ENCODE measurements at regions not wholly inside any gene's neighbourhood (a gene's known extent, or its start where the extent isn't known, plus 50 kb on each side); places are given as distances from the start of the nearest gene placed in this dataset.
A peak's percentile ranks its signal among the peaks of the same experiment; 100 is the strongest.

DNA sequence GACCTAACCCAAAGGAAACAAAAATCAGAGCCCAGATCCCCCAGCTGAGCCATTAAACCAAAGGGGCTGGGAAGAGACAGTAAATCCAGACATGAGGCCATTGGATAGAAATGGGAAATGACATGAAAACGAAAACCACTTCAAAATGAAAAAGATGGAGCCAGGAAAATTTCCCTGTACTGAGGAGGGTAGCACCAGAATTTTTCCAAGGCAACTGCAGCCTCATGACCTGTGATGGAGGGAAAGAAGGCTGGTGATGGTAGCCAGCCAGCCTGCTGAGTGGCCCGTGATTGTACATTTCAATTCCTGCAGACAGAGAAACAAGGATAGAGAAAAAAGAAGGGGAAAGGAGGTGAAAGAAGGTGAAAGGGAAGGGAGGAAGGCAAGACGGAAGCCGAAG, 268.4 kb upstream of the PLET1 start:
- Mint-ChIP-seq H3K9me3 (no peaks in the 10 kb centered on the region), H3K4me3 (no peak overlapping the region), H3K4me1 (peaks cover 1 to 25% (median 17%) of the 10 kb centered on the region in 4 donors), H3K36me3 (no peaks in the 10 kb centered on the region), H3K27ac (peak overlapping the region in 1 of 7 donors; percentile 43), H3K27me3 (peaks cover 0 to 10% of the 10 kb centered on the region in 2 donors)
- no peak for DNase-seq
- Histone ChIP-seq H3K4me3 (ENCODE audit: low read length in 2 of 2) (no peak overlapping the region), H3K27me3 (ENCODE audit: insufficient read depth, low read length) (no peaks in the 10 kb centered on the region), H3K4me1 (ENCODE audit: insufficient read depth, low read length) (no peaks in the 10 kb centered on the region), H3K9me3 (ENCODE audit: control insufficient read depth in 1 of 2, low read length in 2 of 2) (no peaks in the 10 kb centered on the region), H3K27ac (ENCODE audit: low read depth, low read length) (no peak overlapping the region), H3K36me3 (ENCODE audit: insufficient read depth, low read length) (no peaks in the 10 kb centered on the region)
- ChIA-PET CTCF (ENCODE audit: partially characterized antibody) (interaction anchor here (1.5 kb wide), 1 partner anchor 27 kb away, joined by 3 read pairs; no protein-coding TSS in a partner anchor), POLR2A (ENCODE audit: partially characterized antibody) (no interaction called here)
- intact Hi-C loops (cut with micrococcal nuclease) = no loop called here

DNA sequence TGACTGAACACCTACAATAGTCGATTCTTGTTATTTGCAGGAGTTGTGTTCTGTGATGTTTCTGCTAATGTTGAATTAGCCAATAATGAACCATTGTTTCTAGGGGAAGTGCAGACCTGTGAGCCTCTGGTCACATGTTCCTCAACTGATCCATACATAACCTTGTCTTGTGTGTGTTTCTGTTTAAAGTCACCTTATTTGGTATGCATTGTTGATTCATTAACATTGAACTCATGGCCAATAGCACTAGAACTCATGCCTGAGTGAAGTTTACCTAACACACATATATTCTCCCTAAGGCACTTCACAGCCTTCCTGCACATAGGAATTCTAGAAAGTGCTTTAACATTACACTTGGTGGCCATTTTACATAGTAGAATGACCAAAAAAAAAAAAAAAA, 271.8 kb upstream of the PLET1 start:
- ChIA-PET POLR2A (ENCODE audit: partially characterized antibody) (no interaction called here), CTCF (ENCODE audit: partially characterized antibody) (interaction anchor here (1.0 kb wide), 1 partner anchor 22 kb away, joined by 3 read pairs; no protein-coding TSS in a partner anchor)
- Mint-ChIP-seq H3K36me3 (no peaks in the 10 kb centered on the region), H3K4me3 (no peak overlapping the region), H3K9me3 (peaks cover 0 to 5% (median 0%) of the 10 kb centered on the region in 8 donors), H3K27ac (no peak overlapping the region), H3K27me3 (peaks cover 6 to 9% of the 10 kb centered on the region in 2 donors), H3K4me1 (peaks cover 0 to 2% (median 0%) of the 10 kb centered on the region in 4 donors)
- no peaks in the 10 kb centered on the region for H3K36me3 ChIP-seq (ENCODE audit: insufficient read depth, low read length)
- no peak for DNase-seq
- H3K4me3 ChIP-seq (ENCODE audit: low read length in 2 of 2) = no peak overlapping the region
- no peaks in the 10 kb centered on the region for H3K9me3 ChIP-seq (ENCODE audit: control insufficient read depth in 1 of 2, low read length in 2 of 2)
- no peak overlapping the region for H3K27ac ChIP-seq (ENCODE audit: low read depth, low read length)
- H3K4me1 ChIP-seq (ENCODE audit: insufficient read depth, low read length) = no peaks in the 10 kb centered on the region
- no peaks in the 10 kb centered on the region for H3K27me3 ChIP-seq (ENCODE audit: insufficient read depth, low read length)
- intact Hi-C loops (cut with micrococcal nuclease) = no loop called here

DNA sequence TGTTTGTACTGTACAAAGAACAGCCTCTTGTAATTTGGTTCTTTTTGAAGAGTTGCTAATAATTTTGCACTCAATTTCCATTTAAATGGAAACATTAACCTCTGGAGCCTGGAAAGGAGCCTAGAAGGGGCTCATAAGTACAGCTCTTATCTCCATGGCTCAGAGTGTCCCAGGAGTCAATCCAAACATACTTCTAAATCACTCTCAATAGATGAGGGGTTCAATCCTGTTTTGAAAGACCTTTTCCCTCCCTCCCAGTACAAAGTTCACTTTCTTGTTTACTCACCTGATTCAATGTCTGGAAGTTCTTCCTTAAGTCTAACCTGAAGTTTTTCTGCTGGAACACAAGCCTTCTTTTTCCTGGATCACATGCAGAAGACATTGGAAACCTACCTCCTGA, 273.0 kb upstream of the PLET1 start:
- H3K4me1 Mint-ChIP-seq = peaks cover 1 to 8% (median 6%) of the 10 kb centered on the region in 4 donors
- Histone ChIP-seq H3K9me3 (ENCODE audit: control insufficient read depth in 1 of 2, low read length in 2 of 2) (no peaks in the 10 kb centered on the region), H3K4me3 (ENCODE audit: low read length in 2 of 2) (no peak overlapping the region), H3K36me3 (ENCODE audit: insufficient read depth, low read length) (no peaks in the 10 kb centered on the region), H3K4me1 (ENCODE audit: insufficient read depth, low read length) (no peaks in the 10 kb centered on the region), H3K27ac (ENCODE audit: low read depth, low read length) (no peak overlapping the region), H3K27me3 (ENCODE audit: insufficient read depth, low read length) (no peaks in the 10 kb centered on the region)
- peaks cover 0 to 5% (median 0%) of the 10 kb centered on the region in 8 donors for H3K9me3 Mint-ChIP-seq
- intact Hi-C loops (cut with micrococcal nuclease) = no loop called here
- no peak overlapping the region for H3K27ac Mint-ChIP-seq
- CTCF ChIA-PET (ENCODE audit: partially characterized antibody) = no interaction called here
- no peak for DNase-seq
- peaks cover 6 to 12% of the 10 kb centered on the region in 2 donors for H3K27me3 Mint-ChIP-seq
- H3K36me3 Mint-ChIP-seq = no peaks in the 10 kb centered on the region
- POLR2A ChIA-PET (ENCODE audit: partially characterized antibody) = no interaction called here
- H3K4me3 Mint-ChIP-seq = no peak overlapping the region

DNA sequence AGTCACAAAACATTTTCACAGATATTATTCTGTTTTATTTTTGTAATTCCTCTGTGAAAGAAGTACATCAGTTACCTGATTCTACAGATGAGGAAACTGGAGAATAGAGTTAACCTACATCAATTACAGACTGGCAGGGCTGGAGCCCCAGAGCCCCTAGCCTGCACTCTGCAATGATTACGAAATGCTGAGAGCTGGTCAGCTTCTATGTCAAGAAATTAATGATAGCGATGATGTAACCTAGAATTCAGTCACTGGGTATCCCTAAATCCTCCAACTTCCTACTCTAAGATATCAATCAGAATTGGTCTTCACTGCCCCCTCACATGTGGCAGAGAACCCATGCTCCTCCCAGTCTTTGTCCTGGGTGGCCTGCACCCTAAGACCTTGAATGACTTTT, 273.5 kb upstream of the PLET1 start:
- Histone ChIP-seq H3K36me3 (ENCODE audit: insufficient read depth, low read length) (no peaks in the 10 kb centered on the region), H3K27ac (ENCODE audit: low read depth, low read length) (no peak overlapping the region), H3K27me3 (ENCODE audit: insufficient read depth, low read length) (no peaks in the 10 kb centered on the region), H3K4me3 (ENCODE audit: low read length in 2 of 2) (no peak overlapping the region), H3K9me3 (ENCODE audit: control insufficient read depth in 1 of 2, low read length in 2 of 2) (no peaks in the 10 kb centered on the region), H3K4me1 (ENCODE audit: insufficient read depth, low read length) (no peaks in the 10 kb centered on the region)
- peaks cover 1 to 12% (median 9%) of the 10 kb centered on the region in 4 donors for H3K4me1 Mint-ChIP-seq
- H3K36me3 Mint-ChIP-seq = no peaks in the 10 kb centered on the region
- no peak overlapping the region for H3K4me3 Mint-ChIP-seq
- CTCF ChIA-PET (ENCODE audit: partially characterized antibody) = no interaction called here
- H3K27ac Mint-ChIP-seq = no peak overlapping the region
- POLR2A ChIA-PET (ENCODE audit: partially characterized antibody) = no interaction called here
- intact Hi-C loops (cut with micrococcal nuclease) = no loop called here
- H3K9me3 Mint-ChIP-seq = peaks cover 0 to 5% (median 0%) of the 10 kb centered on the region in 8 donors
- no peak for DNase-seq
- H3K27me3 Mint-ChIP-seq = peaks cover 6 to 14% of the 10 kb centered on the region in 2 donors

DNA sequence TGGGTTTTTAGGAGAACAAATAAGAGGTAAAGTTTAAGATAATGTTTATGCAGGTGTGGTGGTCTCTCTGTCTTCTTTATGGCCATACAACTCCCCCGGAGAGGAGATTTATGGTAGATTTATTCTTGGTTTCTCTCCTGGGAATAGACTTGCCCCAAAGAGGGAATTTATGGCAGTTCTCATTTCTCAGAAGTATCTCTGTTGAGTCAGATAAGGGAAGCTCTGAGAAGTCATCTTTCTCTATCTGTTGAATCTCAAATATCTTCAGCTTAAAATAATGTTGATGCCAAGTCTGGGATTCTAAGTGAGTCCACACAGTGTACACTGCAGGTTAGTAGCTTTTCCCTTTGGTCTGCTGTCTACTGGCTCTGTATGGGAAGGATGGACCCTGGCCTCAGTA, 276.4 kb upstream of the PLET1 start:
- ChIA-PET POLR2A (ENCODE audit: partially characterized antibody) (no interaction called here), CTCF (ENCODE audit: partially characterized antibody) (interaction anchor here (1.7 kb wide), 1 partner anchor 18 kb away, joined by 6 read pairs; no protein-coding TSS in a partner anchor)
- intact Hi-C loops (cut with micrococcal nuclease) = no loop called here
- Mint-ChIP-seq H3K4me3 (no peak overlapping the region), H3K36me3 (no peaks in the 10 kb centered on the region), H3K9me3 (peaks cover 0 to 5% (median 0%) of the 10 kb centered on the region in 8 donors), H3K27me3 (peaks cover 6 to 14% of the 10 kb centered on the region in 2 donors), H3K27ac (no peak overlapping the region), H3K4me1 (peaks cover 17 to 38% (median 32%) of the 10 kb centered on the region in 4 donors)
- Histone ChIP-seq H3K9me3 (ENCODE audit: control insufficient read depth in 1 of 2, low read length in 2 of 2) (no peaks in the 10 kb centered on the region), H3K27me3 (ENCODE audit: insufficient read depth, low read length) (no peaks in the 10 kb centered on the region), H3K4me1 (ENCODE audit: insufficient read depth, low read length) (peaks cover 22% of the 10 kb centered on the region), H3K27ac (ENCODE audit: low read depth, low read length) (no peak overlapping the region), H3K36me3 (ENCODE audit: insufficient read depth, low read length) (no peaks in the 10 kb centered on the region), H3K4me3 (ENCODE audit: low read length in 2 of 2) (no peak overlapping the region)
- no peak for DNase-seq

DNA sequence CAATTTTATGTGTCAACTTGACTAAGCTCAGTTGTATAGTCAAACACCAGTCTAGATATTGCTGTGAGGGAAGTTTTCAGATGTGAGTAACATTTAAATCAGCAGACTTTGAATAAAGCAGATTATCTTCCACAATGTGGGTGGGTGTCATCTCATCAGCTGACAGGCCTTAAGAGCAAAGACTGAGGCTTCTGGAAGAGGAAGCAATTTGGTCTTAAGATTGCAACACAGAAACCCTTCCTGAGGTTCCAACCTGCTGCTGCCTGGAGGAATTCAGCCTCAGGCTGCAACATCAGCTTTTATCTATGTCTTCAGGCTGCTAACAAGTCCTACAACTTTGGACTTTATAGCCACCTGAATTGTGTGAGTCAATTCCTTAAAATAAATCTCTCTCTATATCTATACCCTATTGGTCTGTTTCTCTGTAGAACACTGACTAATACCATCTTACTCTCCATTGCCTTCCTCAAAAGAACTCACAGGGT, 277.2 kb upstream of the PLET1 start:
- H3K27me3 ChIP-seq (ENCODE audit: insufficient read depth, low read length) = no peaks in the 10 kb centered on the region
- Mint-ChIP-seq H3K27ac (peak overlapping the region in 1 of 7 donors; percentile 17), H3K27me3 (peaks cover 6 to 14% of the 10 kb centered on the region in 2 donors), H3K36me3 (no peaks in the 10 kb centered on the region), H3K4me1 (peaks cover 18 to 47% (median 38%) of the 10 kb centered on the region in 4 donors), H3K9me3 (peaks cover 0 to 5% (median 0%) of the 10 kb centered on the region in 8 donors), H3K4me3 (peak overlapping the region in 1 of 8 donors; percentile 22)
- ChIA-PET CTCF (ENCODE audit: partially characterized antibody) (interaction anchor here (1.2 kb wide), 1 partner anchor 257 kb away, joined by 4 read pairs; no protein-coding TSS in a partner anchor), POLR2A (ENCODE audit: partially characterized antibody) (no interaction called here)
- no peak overlapping the region for H3K27ac ChIP-seq (ENCODE audit: low read depth, low read length)
- H3K9me3 ChIP-seq (ENCODE audit: control insufficient read depth in 1 of 2, low read length in 2 of 2) = no peaks in the 10 kb centered on the region
- DNase-seq = no peak
- no peak overlapping the region for H3K4me3 ChIP-seq (ENCODE audit: low read length in 2 of 2)
- intact Hi-C loops (cut with micrococcal nuclease) = no loop called here
- H3K36me3 ChIP-seq (ENCODE audit: insufficient read depth, low read length) = no peaks in the 10 kb centered on the region
- H3K4me1 ChIP-seq (ENCODE audit: insufficient read depth, low read length) = peaks cover 30% of the 10 kb centered on the region

DNA sequence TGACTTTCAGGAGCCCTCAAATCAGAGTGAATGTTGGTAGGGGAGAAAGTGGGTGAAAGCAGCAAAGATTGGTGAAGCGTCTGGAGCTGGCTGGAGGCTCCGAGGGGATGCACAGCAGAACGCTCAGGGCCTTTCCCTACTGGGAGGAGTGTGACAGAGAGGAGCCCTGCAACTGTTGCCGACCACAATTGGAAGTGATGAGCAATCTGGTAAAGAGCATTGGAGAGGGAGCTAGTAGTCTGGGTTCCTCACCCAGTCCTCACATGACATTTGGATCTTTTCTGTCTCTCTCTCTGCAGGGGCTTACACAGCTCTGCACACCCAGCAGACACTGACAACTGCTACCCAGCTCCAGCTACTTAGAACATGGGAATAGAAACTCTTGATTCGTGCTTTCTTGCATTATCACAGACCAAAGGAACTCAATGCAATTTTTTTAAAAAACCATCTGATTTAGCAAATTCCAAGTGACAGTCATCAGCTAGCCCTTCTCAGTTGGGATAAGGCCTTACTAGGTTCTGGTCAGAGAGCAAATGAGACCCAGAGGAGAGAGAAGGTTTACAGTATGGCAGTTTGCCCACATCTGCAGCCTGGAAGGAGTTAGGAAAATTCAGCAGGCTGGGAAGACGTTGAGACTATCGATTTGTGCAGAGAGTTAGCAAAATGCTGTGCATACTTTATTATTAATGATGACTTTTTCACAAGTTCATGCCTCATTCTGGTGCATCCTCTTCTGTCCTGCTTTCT, 278.0 kb upstream of the PLET1 start:
- ChIA-PET POLR2A (ENCODE audit: partially characterized antibody) (no interaction called here), CTCF (ENCODE audit: partially characterized antibody) (interaction anchor here (1.2 kb wide), 1 partner anchor 258 kb away, joined by 4 read pairs; no protein-coding TSS in a partner anchor)
- Histone ChIP-seq H3K27ac (ENCODE audit: low read depth, low read length) (no peak overlapping the region), H3K9me3 (ENCODE audit: control insufficient read depth in 1 of 2, low read length in 2 of 2) (no peaks in the 10 kb centered on the region), H3K36me3 (ENCODE audit: insufficient read depth, low read length) (no peaks in the 10 kb centered on the region), H3K27me3 (ENCODE audit: insufficient read depth, low read length) (no peaks in the 10 kb centered on the region), H3K4me1 (ENCODE audit: insufficient read depth, low read length) (peaks cover 32% of the 10 kb centered on the region), H3K4me3 (ENCODE audit: low read length in 2 of 2) (no peak overlapping the region)
- Mint-ChIP-seq H3K27ac (peak overlapping the region in 1 of 7 donors; percentile 42), H3K4me1 (peaks cover 18 to 54% (median 45%) of the 10 kb centered on the region in 4 donors), H3K4me3 (peak overlapping the region in 1 of 8 donors; percentile 11), H3K9me3 (peaks cover 0 to 5% (median 0%) of the 10 kb centered on the region in 8 donors), H3K27me3 (peaks cover 6 to 12% of the 10 kb centered on the region in 2 donors), H3K36me3 (no peaks in the 10 kb centered on the region)
- no peak for DNase-seq
- intact Hi-C loops (cut with micrococcal nuclease) = no loop called here
